Right lobe of liver (tissue), 6 donors: ENCODE measurements at regions not wholly inside any gene's neighbourhood (a gene's known extent, or its start where the extent isn't known, plus 50 kb on each side); places are given as distances from the start of the nearest gene placed in this dataset.
"Not testable (repeated sequence)": the region's sequence is repeated elsewhere in the genome, so short reads cannot be mapped to it uniquely, and the experiment has no call there.

ENCODE experiments used
- ATAC-seq, 4 donors: fragments of 200-7000 bp; cut with Tn5 transposase; one replicate each; pipeline ENCODE4 v1.9.1; 2020; ENCODE audit warnings: mild to moderate bottlenecking in 4 of 4, moderate library complexity in 4 of 4
- DNase-seq, 3 donors: peaks; one replicate each; pipeline ENCODE4 v3.0.0-alpha.2; 2020
- H3K27ac ChIP-seq, 3 donors: fragments of 200-600 bp; one replicate each; pipeline ENCODE4 v1.8.0; 2022
- H3K27me3 ChIP-seq, 2 donors: fragments of 200-600 bp; one replicate each; pipeline ENCODE4 v1.8.0; 2022
- H3K36me3 ChIP-seq, 4 donors: fragments of 200-600 bp; sonication (generic) in 1 of 4; one replicate each; pipeline versions ENCODE4 v1.5.1 to v1.8.0; 2017 to 2022; ENCODE audit warnings: control low read depth in 1 of 4
- H3K4me1 ChIP-seq, 4 donors: fragments of 200-600 bp; sonication (generic) in 1 of 4; one replicate each; pipeline versions ENCODE4 v1.5.1 to v1.8.0; 2017 to 2022; ENCODE audit warnings: control low read depth in 1 of 4
- H3K4me3 ChIP-seq, 3 donors: fragments of 200-600 bp; one replicate each; pipeline ENCODE4 v1.8.0; 2022
- H3K9me3 ChIP-seq, 4 donors: fragments of 200-600 bp; sonication (generic) in 1 of 4; one replicate each; pipeline versions ENCODE4 v1.5.1 to v1.8.0; 2017 to 2022; ENCODE audit warnings: control low read depth in 1 of 4
- POLR2A ChIP-seq: fragments of 450-650 bp; IDR thresholded peaks from one replicate; pipeline ENCODE4 v1.6.1; 2017; ENCODE audit warnings: antibody characterized with exemption, mild to moderate bottlenecking
- WGBS: methylation state at CpG from one replicate; pipeline ENCODE4 v1.1.6; 2018; ENCODE audit warnings: low coverage, low lambda C conversion rate; ENCODE audit not compliant: insufficient coverage; ENCODE audit errors: missing lambda C conversion rate; 5-methylcytosine and 5-hydroxymethylcytosine counted together
- intact Hi-C, 2 donors: fragments of 100-400 bp; cut with DNase I; formaldehyde crosslinking; loops; one replicate each; pipeline versions ENCODE4 v1.11.2 to v1.14.1; 2022
- TF ChIP-seq, protein P1 (sequence below), 4 donors: fragments of 200-600 bp in 3 of 4; fragments of 450-650 bp in 1 of 4; IDR thresholded peaks; one replicate each; pipeline versions ENCODE4 v1.5.1 to v1.8.0; 2016 to 2022; ENCODE audit warnings: antibody characterized with exemption in 4 of 4, mild to moderate bottlenecking in 2 of 4
- donor health status: DM: no; HTN: yes; CAD: no.
- donor health status: DM: no; HTN: no; CAD: no.
- donor health status: DM: no; HTN: no; CAD: no.
- donor health status: DM: no; HTN: yes; CAD: no.
- donor health status: DM: no; HTN: yes; CAD: no.

DNA sequence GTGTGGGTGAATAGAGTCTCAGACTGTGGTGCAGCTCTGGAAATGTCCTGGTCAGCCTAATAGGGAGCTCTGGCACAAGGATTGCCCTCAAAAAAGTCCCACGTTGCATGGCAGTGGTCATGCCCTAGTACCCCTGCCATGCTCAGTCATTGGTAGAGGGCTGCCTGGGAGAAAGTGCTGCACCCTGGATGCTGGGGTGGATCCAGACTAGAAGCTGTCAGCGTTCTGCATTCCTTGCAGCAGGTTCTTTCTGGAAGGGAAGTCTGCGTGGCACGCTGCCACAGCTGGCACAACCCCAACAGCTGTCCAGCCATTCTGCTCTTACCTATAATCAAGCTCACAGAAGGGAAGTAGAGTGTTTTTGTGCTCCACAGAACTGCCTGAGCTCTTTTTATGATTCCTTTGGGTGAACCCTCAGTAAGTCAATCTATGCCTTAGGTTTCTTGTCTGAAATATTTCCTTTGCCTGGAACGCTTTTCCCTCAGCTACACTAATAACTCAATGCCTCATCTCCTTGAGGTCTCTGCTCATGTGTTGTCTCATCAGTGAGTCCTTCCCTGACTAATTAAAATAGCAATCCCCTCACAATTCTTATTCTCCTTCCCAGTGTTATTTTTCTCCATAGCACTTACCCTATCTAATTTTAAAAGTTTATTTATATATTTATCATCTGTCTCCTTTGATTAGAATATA lies 61.5 kb upstream of the JAK1 start:
- Histone ChIP-seq H3K27ac (no peak overlapping the region), H3K36me3 (no peaks in the 10 kb centered on the region), H3K9me3 (no peaks in the 10 kb centered on the region), H3K4me1 (no peaks in the 10 kb centered on the region), H3K27me3 (no peaks in the 10 kb centered on the region), H3K4me3 (no peak overlapping the region)
- TF ChIP-seq, protein P1, sequence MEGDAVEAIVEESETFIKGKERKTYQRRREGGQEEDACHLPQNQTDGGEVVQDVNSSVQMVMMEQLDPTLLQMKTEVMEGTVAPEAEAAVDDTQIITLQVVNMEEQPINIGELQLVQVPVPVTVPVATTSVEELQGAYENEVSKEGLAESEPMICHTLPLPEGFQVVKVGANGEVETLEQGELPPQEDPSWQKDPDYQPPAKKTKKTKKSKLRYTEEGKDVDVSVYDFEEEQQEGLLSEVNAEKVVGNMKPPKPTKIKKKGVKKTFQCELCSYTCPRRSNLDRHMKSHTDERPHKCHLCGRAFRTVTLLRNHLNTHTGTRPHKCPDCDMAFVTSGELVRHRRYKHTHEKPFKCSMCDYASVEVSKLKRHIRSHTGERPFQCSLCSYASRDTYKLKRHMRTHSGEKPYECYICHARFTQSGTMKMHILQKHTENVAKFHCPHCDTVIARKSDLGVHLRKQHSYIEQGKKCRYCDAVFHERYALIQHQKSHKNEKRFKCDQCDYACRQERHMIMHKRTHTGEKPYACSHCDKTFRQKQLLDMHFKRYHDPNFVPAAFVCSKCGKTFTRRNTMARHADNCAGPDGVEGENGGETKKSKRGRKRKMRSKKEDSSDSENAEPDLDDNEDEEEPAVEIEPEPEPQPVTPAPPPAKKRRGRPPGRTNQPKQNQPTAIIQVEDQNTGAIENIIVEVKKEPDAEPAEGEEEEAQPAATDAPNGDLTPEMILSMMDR (IDR thresholded peaks at IDR 0.05) = no peak
- no peak for TF ChIP-seq POLR2A
- peak; percentile 62 to 75 (median 70) for ATAC-seq
- intact Hi-C loops = no loop called here
- 34% methylated on average over 4 of the region's 5 CpGs for WGBS
- DNase-seq = peak; percentile 60 to 70 (median 69)

DNA sequence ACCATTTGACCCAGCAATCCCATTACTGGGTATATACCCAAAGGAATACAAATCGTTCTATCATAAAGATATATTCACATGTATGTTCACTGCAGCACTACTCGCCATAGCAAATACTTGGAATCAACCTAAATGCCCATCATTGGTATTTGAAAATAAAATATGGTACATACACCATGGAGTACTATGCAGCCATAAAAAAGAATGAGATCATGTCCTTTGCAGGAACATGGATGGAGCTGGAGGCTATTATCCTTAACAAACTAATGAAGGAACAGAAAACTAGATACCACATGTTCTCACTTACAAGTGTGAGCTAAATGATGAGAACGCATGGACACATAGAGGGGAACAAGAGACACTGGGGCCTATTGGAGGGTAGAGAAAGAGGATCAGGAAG lies 63.1 kb upstream of the JAK1 start:
- H3K36me3 ChIP-seq, H3K27ac ChIP-seq, H3K4me1 ChIP-seq, H3K9me3 ChIP-seq, H3K27me3 ChIP-seq, H3K4me3 ChIP-seq, DNase-seq, intact Hi-C loops, ATAC-seq: not testable (repeated sequence)
- 90% methylated on average over 3 of the region's 3 CpGs for WGBS

DNA sequence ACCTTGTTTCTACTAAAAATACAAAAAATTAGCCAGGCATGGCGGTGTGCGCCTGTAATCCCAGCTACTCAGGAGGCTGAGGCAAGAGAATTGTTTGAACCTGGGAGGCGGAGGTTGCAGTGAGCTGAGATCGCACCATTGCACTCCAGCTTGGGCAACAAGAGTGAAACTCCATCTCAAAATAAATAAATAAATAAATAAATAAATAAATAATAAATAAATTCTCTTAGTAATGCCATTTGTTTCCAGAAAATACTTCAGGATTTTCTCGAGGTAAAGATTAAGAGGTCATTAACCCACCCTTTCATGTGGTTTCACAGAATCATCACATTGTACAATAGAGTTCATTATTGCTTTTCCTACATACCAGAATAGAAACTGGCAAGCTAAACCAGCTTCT lies 68.5 kb upstream of the JAK1 start:
- H3K36me3 ChIP-seq, ATAC-seq, H3K27me3 ChIP-seq, H3K27ac ChIP-seq, H3K9me3 ChIP-seq, H3K4me3 ChIP-seq, H3K4me1 ChIP-seq, intact Hi-C loops, DNase-seq: not testable (repeated sequence)
- WGBS = 89% methylated on average over 5 of the region's 5 CpGs

DNA sequence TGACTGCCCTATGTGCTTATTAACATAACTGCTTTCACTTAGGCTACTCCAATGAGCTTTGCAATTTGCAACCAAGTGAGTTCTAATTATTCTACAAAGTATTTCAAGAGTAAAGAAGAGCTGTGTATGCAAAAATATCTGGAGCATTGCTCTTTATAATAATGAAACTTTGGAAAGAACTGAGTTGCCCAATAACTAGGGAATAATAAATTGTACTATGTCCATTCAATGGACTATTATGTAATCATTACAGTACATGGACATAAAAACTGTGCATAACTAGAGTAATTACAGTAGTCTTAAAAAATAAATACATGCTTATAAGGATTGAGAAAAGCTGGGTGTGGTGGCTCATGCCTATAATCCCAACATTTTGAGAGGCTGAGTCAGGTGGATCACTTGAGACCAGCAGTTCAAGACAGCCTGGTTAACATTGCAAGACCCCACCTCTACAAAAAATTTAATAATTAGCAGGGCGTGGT lies 70.3 kb upstream of the JAK1 start:
- WGBS = 88% methylated on average over 1 of the region's 1 CpG
- no peaks in the 10 kb centered on the region for H3K36me3 ChIP-seq

DNA sequence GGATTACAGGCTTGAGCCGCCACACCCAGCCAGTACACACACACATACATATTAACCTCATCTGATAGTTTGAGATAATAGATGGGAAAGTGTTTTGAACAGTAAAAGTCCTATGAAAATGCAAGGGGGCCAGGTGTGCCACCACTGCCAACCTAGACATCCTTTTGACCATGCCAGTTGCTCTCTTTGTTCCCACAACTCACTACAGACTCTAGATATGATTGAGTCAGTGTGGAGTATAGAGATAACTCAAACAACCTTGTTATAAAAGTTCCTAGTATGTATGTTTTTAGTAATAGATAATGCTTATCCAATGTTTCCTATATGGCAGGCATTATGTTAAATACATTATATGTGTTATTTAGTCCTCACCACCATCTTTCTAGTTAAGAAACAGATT lies 72.7 kb upstream of the JAK1 start:
- H3K9me3 ChIP-seq = no peaks in the 10 kb centered on the region
- no peak for TF ChIP-seq POLR2A
- TF ChIP-seq, protein P1 (IDR thresholded peaks at IDR 0.05) = no peak
- DNase-seq (no peak), ATAC-seq (no peak)
- H3K27me3 ChIP-seq = no peaks in the 10 kb centered on the region
- H3K4me3 ChIP-seq = no peak overlapping the region
- no peaks in the 10 kb centered on the region for H3K36me3 ChIP-seq
- H3K27ac ChIP-seq = no peak overlapping the region
- intact Hi-C loops = no loop called here
- H3K4me1 ChIP-seq = no peaks in the 10 kb centered on the region
- whole genome bisulfite sequencing = no CpG with 5 or more reads among the region's 1 CpG

More for the DNA sequence above, 70.3 kb upstream of the JAK1 start:
- DNase-seq (no peak), ATAC-seq (no peak)
- Histone ChIP-seq H3K4me3 (no peak overlapping the region), H3K27ac (no peak overlapping the region), H3K27me3 (no peaks in the 10 kb centered on the region), H3K9me3 (no peaks in the 10 kb centered on the region), H3K4me1 (no peaks in the 10 kb centered on the region)
- TF ChIP-seq, protein P1 (IDR thresholded peaks at IDR 0.05) = no peak
- no peak for TF ChIP-seq POLR2A
- intact Hi-C loops = no loop called here
